Activated CD4-positive, alpha-beta T cell treated with anti-CD3 and anti-CD28 coated beads, Interleukin-2, amount 10 ng/mL, durations not matched to agents 7 days and 5 days (primary cell): ENCODE measurements at regions not wholly inside any gene's neighbourhood (a gene's known extent, or its start where the extent isn't known, plus 50 kb on each side); places are given as distances from the start of the nearest gene placed in this dataset.

Experiments used
- CTCF ChIA-PET: fragments of 350-600 bp; sonication (Branson Sonifier 250); formaldehyde crosslinking; loops from one replicate; lab custom pipeline; 2021; ENCODE audit warnings: antibody characterized with exemption; lab: Charles Lee
- POLR2A ChIA-PET: fragments of 350-600 bp; sonication (Branson Sonifier 250); formaldehyde crosslinking; loops from one replicate; lab custom pipeline; 2021; ENCODE audit warnings: antibody characterized with exemption; lab: Charles Lee
- DNase-seq: peaks from one replicate; pipeline ENCODE4 v3.0.0-alpha.2; 2020
- H3K27ac Mint-ChIP-seq: one replicate; pipeline ENCODE4 v1.8.0; 2021; ENCODE audit warnings: mild to moderate bottlenecking, moderate library complexity, mixed read lengths
- H3K27me3 Mint-ChIP-seq: one replicate; pipeline ENCODE4 v1.8.0; 2021; ENCODE audit warnings: mixed read lengths
- H3K36me3 Mint-ChIP-seq: one replicate; pipeline ENCODE4 v1.8.0; 2021; ENCODE audit warnings: low read depth, mixed read lengths
- H3K4me1 Mint-ChIP-seq: one replicate; pipeline ENCODE4 v1.8.0; 2021; ENCODE audit warnings: mixed read lengths
- H3K4me3 Mint-ChIP-seq: one replicate; pipeline ENCODE4 v1.8.0; 2021; ENCODE audit warnings: mild to moderate bottlenecking, moderate library complexity, mixed read lengths
- H3K9me3 Mint-ChIP-seq: one replicate; pipeline ENCODE4 v1.8.0; 2021; ENCODE audit warnings: mixed read lengths

DNA sequence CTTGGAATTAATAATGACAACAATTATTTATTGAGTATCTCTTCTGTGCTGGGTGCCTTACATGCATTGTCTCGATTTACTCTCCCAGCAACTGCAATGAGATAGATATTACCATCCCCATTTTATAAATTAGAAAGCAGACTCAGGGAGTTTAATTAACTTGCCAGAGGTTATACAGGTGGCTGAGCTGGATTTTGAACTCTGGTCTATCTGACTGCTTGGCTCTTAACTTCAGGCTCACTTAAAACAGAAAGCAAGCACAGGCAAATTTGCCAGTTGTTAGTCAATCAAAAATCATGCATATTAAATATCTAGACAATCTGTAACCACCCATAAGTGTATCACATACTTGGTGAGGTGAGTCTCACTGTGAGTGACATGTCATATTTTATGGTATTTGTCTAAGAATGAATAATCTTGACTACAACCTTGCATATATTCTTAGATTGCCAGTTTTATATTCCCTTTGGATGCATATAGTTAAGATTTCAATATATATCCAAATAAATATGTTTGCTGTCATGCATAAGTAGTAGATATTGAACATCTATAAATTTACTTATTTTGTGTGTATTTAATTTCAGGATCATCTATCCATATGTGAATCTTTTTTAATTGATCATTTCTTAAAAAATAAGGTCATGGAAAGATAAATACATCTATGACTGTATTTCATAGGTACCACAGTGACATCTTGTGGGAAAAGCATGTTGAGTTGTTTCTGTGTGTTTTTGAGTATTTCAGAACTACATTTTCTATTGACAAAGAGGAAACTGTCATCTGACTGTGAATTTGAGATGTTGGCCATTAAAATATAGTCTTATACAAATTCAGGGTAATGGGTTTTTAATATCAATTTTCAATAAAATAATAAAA lies 112.0 kb upstream of the ARHGAP42 start:
- no peak for DNase-seq
- CTCF ChIA-PET, result no interaction called here
- POLR2A ChIA-PET, result no interaction called here
- H3K9me3 Mint-ChIP-seq, result no peaks in the 10 kb centered on the region
- peaks cover 1% of the 10 kb centered on the region for H3K27me3 Mint-ChIP-seq
- no peaks in the 10 kb centered on the region for H3K4me1 Mint-ChIP-seq
- H3K4me3 Mint-ChIP-seq, result no peak overlapping the region
- no peak overlapping the region for H3K27ac Mint-ChIP-seq
- no peaks in the 10 kb centered on the region for H3K36me3 Mint-ChIP-seq

DNA sequence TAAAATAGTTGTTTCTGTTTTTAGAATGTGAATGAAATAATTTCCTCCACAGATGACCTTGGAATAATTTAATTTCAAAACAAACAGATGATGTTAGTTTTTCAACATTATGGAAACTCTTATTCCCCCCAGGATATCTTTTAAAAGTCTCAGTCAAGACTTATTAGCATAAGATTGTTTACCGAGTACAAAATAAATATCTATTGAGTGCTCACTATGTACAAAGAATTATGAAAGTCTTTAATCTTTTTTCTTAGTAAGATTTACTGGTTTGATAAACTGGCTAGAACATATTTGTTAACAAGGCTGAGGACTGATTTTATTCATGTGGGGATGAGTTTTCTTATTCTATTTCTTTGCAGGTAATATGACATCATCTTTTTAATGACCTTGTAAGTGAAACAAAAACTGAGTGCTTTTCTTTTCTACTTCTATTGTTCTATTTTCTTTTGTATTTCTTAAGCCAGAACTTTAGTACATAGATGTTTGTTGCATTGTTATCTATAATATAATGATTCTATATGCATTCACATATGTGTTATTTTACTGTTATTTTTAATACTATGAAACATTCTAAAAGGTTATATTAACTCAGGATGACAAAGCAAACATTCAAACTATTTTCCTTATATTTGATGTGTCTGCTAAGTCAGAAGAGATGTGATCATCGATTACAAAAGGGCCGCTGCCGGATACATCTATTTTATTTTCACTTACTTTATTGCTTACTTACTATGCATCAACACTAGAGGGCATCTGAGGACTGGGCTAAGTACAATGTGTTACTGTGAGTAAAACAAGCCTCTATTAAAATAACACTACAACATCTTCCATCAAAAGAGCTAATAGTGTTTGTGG lies 111.0 kb upstream of the ARHGAP42 start:
- Mint-ChIP-seq H3K4me1 (no peaks in the 10 kb centered on the region), H3K9me3 (no peaks in the 10 kb centered on the region), H3K4me3 (no peak overlapping the region), H3K36me3 (no peaks in the 10 kb centered on the region), H3K27ac (no peak overlapping the region), H3K27me3 (peaks cover 1% of the 10 kb centered on the region)
- DNase-seq, result peak; percentile 36
- CTCF ChIA-PET, result no interaction called here
- POLR2A ChIA-PET, result no interaction called here

DNA sequence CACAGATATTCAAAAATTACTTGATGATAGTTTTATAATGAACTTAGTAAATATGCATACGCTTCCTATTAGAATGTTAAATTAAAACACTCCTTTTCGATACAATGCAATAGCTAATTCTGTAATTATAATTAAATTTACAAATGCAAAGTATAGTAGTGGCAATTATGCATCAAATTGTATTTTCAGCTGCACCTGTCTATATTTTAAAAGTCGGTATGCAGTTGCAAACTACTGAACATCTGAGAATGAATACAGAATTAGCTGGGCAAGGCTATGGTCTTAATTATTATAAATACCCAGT lies 110.4 kb upstream of the ARHGAP42 start:
- Mint-ChIP-seq H3K27me3 (peaks cover 1% of the 10 kb centered on the region), H3K36me3 (no peaks in the 10 kb centered on the region), H3K9me3 (no peaks in the 10 kb centered on the region), H3K27ac (no peak overlapping the region), H3K4me3 (no peak overlapping the region), H3K4me1 (no peaks in the 10 kb centered on the region)
- CTCF ChIA-PET, result no interaction called here
- POLR2A ChIA-PET, result no interaction called here
- no peak for DNase-seq

DNA sequence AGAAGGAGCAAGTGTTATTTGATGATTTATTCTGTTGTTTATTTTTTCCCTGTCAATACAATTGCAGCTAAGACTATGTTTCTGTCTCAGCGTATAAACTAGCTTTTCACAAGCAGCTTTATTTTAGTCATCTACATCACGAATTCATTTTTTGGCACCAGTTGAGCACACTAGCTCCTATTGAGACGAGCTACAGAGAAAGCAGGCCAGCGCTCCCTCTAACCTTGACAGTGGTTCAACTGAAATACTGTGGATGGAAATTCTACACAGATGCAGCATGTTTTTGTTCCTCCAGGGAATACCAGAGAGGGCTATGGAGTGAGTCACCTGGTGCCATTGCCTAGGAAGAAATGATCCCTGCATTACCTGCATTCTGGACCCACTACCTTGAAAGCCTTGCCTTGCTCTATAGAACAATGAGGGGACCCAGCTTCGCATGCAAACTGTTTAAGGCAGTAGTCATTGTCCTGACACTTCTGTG lies 108.2 kb upstream of the ARHGAP42 start:
- Mint-ChIP-seq H3K27ac (no peak overlapping the region), H3K36me3 (no peaks in the 10 kb centered on the region), H3K9me3 (no peaks in the 10 kb centered on the region), H3K4me1 (no peaks in the 10 kb centered on the region), H3K27me3 (peaks cover 1% of the 10 kb centered on the region), H3K4me3 (no peak overlapping the region)
- ChIA-PET CTCF (no interaction called here), POLR2A (no interaction called here)
- no peak for DNase-seq

DNA sequence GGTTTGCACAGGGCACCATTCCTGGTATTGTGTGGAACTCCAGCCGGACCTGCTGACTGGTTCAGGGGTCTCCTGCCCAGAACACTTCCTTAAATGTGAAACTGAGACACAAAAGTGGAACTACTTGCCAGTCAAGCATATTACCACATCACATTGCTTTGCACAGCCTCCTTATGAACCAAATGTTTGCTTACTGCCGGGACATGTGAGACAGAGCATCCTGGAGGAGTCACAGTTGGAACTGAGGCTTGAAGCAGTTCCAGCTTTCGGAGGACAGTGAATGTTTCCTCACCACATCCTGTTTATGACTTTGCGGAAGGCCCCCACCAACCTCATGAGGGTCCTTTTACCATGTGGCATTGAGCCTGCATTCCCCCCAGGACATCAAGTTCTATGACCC lies 105.8 kb upstream of the ARHGAP42 start:
- Mint-ChIP-seq H3K4me1 (no peaks in the 10 kb centered on the region), H3K9me3 (no peaks in the 10 kb centered on the region), H3K27ac (no peak overlapping the region), H3K36me3 (no peaks in the 10 kb centered on the region), H3K27me3 (peaks cover 1% of the 10 kb centered on the region), H3K4me3 (no peak overlapping the region)
- CTCF ChIA-PET, result no interaction called here
- POLR2A ChIA-PET, result no interaction called here
- no peak for DNase-seq

DNA sequence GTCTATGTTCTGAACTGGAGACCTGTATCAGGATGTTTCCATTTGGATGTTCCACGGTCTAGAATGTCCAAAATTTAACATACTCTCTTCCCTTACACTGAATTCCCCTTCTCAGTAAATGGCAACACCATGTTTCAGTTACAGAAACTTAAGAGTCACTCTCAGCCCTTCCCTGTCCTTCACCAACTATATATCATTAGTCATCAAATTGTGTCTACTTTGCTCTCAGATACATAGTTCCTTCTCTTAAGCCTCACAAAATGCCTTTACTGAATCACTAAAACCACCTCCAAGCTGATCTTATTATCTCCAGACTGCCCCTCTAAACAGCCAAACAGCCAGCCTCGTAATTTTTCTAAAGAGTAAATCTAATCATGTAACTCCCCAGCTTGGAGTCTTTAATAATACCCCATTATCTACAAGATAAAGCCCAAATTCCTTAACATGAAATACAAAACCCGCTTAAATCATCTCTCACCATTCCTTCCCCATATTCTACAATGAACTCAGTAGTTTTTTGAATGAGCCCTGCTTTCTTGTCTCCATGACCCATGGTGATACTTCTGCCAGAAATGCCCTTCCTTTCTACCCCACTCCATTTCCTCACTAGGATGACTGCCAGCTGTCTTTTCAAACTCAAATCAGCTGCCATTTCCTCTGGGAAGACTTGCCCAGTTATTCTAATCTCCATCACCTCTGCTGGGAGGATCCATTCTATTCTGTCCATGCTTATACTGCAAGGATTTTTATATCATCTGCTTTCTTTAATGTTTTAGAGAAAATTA lies 102.7 kb upstream of the ARHGAP42 start:
- no peak for DNase-seq
- ChIA-PET POLR2A (no interaction called here), CTCF (no interaction called here)
- Mint-ChIP-seq H3K27ac (no peak overlapping the region), H3K27me3 (no peaks in the 10 kb centered on the region), H3K9me3 (no peaks in the 10 kb centered on the region), H3K36me3 (no peaks in the 10 kb centered on the region), H3K4me3 (no peak overlapping the region), H3K4me1 (no peaks in the 10 kb centered on the region)

DNA sequence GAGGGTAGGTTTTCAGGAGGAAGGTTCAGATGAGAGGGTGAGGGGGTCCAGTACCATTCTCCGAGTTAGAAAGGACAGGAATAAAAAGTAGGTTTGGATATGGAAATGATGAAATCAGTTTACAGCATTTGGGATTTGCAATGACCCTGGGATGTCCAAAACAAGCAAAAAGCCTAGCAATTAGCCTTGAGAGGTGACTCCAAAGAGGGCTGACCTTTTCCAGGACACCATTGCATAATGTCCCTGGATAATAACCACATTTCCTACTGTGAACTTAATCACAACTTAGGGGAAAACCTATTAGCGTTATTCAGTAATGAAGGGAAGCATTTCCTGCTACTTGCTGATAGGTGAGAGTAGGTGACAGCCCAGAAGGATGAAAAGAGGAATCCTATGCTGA lies 101.4 kb upstream of the ARHGAP42 start:
- DNase-seq, result no peak
- no peak overlapping the region for H3K4me3 Mint-ChIP-seq
- H3K4me1 Mint-ChIP-seq, result no peaks in the 10 kb centered on the region
- CTCF ChIA-PET, result no interaction called here
- no peaks in the 10 kb centered on the region for H3K36me3 Mint-ChIP-seq
- POLR2A ChIA-PET, result no interaction called here
- no peak overlapping the region for H3K27ac Mint-ChIP-seq
- no peaks in the 10 kb centered on the region for H3K9me3 Mint-ChIP-seq
- H3K27me3 Mint-ChIP-seq, result no peaks in the 10 kb centered on the region

DNA sequence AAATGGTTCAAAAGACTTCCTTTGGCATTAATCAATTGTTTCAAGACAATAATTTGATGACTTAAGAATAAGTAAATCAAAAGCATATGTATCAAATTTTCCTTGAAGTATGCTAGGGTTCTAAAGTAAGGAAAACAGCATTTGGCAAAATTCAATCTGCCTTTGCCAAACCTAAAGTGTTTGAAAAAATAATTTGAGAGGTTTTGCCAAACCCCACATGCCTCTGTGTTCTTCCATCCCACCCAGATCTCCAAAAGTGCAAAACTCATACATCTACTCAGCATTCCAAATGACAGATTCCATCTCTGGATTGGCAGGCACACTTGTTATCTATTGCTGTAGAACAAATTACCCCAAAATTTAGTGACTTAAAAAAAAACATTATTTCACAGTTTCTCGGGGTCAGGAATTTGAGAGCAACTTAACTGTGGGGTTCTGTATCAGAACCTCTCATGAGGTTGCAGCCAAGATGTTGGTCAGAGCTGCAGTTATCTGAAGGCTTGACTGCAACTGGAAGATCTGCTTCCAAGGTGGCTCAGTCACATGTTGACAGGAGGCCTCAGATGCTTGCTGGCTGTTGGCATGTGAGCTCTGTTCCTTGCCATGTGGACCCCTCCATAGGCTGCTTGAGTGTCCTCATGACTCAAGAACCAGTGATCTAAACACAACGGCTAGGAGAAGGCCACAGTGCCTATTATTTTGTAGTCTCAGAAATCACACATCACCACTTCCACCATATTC lies 100.6 kb upstream of the ARHGAP42 start:
- Mint-ChIP-seq H3K36me3 (no peaks in the 10 kb centered on the region), H3K4me1 (no peaks in the 10 kb centered on the region), H3K27me3 (no peaks in the 10 kb centered on the region), H3K27ac (no peak overlapping the region), H3K9me3 (no peaks in the 10 kb centered on the region), H3K4me3 (no peak overlapping the region)
- ChIA-PET POLR2A (no interaction called here), CTCF (no interaction called here)
- DNase-seq, result no peak

DNA sequence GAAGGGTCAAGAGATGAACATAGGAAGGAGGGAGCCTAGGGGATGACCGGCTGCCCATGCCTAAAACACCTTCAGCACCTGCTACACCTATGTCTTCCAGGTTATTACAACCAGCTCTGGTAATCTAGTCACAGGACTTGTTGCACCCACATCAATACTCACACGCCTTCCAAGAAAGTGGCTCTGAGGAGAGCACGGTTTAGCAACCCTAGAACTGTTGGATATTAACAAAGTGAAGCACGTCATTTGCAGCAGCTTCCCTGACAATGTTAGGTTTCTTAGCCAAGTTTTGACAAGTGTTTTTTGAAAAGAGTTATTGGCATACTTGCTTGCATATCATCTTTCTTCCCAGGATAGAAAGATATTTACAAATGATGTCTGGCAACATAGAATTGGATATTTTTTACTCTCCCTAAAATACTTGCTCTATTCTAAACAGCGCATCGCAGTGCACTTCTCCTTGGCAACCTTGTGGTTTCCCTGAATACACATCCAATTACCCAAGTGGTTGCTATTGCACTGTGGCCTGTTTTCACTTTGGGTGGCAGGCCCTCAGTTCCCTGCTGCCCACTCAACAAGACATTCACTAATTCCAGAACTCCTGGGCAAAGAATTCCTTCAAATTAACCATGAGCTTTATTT lies 94.3 kb upstream of the ARHGAP42 start:
- ChIA-PET CTCF (no interaction called here), POLR2A (no interaction called here)
- DNase-seq, result no peak
- Mint-ChIP-seq H3K27me3 (no peaks in the 10 kb centered on the region), H3K27ac (no peak overlapping the region), H3K4me3 (no peak overlapping the region), H3K36me3 (no peaks in the 10 kb centered on the region), H3K9me3 (no peaks in the 10 kb centered on the region), H3K4me1 (no peaks in the 10 kb centered on the region)

DNA sequence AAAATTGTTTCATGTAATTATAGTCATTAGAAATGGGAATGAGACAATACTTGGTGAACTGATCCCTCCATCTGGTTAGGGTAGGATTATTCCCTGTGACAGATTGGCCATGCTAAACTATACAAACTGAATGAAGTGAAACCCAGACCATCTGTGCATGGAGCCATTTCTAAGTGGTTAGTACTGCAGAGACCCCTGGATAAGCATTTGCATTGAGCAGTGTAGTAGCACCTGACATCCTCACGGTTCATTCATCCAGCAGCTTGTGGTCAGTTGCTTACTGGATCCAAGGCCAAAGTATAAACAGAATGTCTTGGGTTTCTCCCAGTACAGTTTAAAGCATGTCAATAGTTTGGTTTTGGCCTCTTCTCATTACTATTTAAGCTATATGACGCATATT lies 93.8 kb upstream of the ARHGAP42 start:
- no peak for DNase-seq
- Mint-ChIP-seq H3K27me3 (no peaks in the 10 kb centered on the region), H3K4me3 (no peak overlapping the region), H3K27ac (no peak overlapping the region), H3K36me3 (no peaks in the 10 kb centered on the region), H3K9me3 (no peaks in the 10 kb centered on the region), H3K4me1 (no peaks in the 10 kb centered on the region)
- POLR2A ChIA-PET, result no interaction called here
- CTCF ChIA-PET, result no interaction called here

DNA sequence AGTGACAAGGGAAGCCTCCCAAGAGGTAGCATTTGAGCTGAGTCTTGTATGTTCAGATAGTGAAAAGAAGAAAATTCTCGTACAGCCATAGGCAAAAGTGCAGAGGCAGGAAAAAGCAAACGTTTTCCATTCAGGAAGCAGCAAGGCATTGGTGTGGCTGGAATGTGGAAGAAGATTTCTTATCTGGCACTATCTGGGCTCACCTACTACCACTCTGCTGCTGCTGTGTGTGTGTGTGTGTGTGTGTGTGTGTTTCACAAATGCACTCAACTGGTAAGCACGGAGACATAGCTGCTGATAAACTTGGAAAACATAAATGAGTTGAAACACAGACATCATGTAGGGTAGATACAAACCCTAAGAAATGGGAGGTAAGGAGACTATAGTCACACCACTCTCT lies 92.8 kb upstream of the ARHGAP42 start:
- DNase-seq, result no peak
- no peaks in the 10 kb centered on the region for H3K9me3 Mint-ChIP-seq
- no peaks in the 10 kb centered on the region for H3K4me1 Mint-ChIP-seq
- no peaks in the 10 kb centered on the region for H3K36me3 Mint-ChIP-seq
- ChIA-PET CTCF (no interaction called here), POLR2A (no interaction called here)
- H3K27ac Mint-ChIP-seq, result no peak overlapping the region
- H3K27me3 Mint-ChIP-seq, result no peaks in the 10 kb centered on the region
- no peak overlapping the region for H3K4me3 Mint-ChIP-seq

DNA sequence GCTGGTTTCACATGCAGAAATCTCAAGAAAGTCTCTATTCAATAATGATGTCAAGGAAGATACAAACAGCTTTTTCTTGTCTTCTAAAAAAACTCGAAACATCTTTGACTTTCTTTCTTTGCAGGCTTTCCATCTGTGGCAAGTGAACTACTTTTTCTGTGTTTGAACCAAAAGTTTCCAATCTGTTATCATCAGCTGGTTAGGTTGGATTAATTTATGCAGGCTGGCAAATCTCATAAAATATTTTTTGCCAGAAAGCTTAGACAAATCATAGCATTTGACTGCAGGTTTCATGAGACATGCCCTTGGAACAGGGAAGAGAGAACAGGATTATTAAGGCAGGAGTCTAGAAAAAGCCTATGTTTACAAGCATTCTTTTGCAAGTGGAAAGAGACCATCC lies 86.1 kb upstream of the ARHGAP42 start:
- no peak overlapping the region for H3K4me3 Mint-ChIP-seq
- no peaks in the 10 kb centered on the region for H3K4me1 Mint-ChIP-seq
- CTCF ChIA-PET, result no interaction called here
- no peaks in the 10 kb centered on the region for H3K27me3 Mint-ChIP-seq
- no peaks in the 10 kb centered on the region for H3K36me3 Mint-ChIP-seq
- POLR2A ChIA-PET, result no interaction called here
- no peak for DNase-seq
- no peak overlapping the region for H3K27ac Mint-ChIP-seq
- peaks cover 3% of the 10 kb centered on the region for H3K9me3 Mint-ChIP-seq
